Heart left ventricle (tissue), 16 donors: ENCODE measurements at regions not wholly inside any gene's neighbourhood (a gene's known extent, or its start where the extent isn't known, plus 50 kb on each side); places are given as distances from the start of the nearest gene placed in this dataset.

Experiments used
- ATAC-seq, 4 donors: fragments of 200-7000 bp; cut with Tn5 transposase; one replicate each; pipeline ENCODE4 v1.9.1; 2020 to 2022; ENCODE audit warnings: moderate library complexity in 4 of 4, mild to moderate bottlenecking in 3 of 4, moderate number of reproducible peaks in 1 of 4
- DNase-seq, 5 donors: peaks; one replicate each; pipeline ENCODE4 v3.0.0-alpha.2; 2020
- H3K27ac ChIP-seq, 12 donors: fragments of 200-600 bp; sonication (generic) in 4 of 12; one replicate each; pipeline versions ENCODE4 v1.5.0 to v1.8.0; 2016 to 2022; ENCODE audit warnings: mild to moderate bottlenecking in 2 of 12
- H3K27me3 ChIP-seq, 9 donors: fragments of 200-600 bp; sonication (generic) in 2 of 9; one replicate each; pipeline versions ENCODE4 v1.5.1 to v1.8.0; 2016 to 2022; ENCODE audit warnings: mild to moderate bottlenecking in 3 of 9
- H3K36me3 ChIP-seq, 9 donors: fragments of 200-600 bp; sonication (generic) in 2 of 9; one replicate each; pipeline versions ENCODE4 v1.5.0 to v1.8.0; 2018 to 2022; ENCODE audit warnings: mild to moderate bottlenecking in 2 of 9
- H3K4me1 ChIP-seq, 12 donors: fragments of 200-600 bp; sonication (generic) in 4 of 12; one replicate each; pipeline versions ENCODE4 v1.5.0 to v1.8.0; 2016 to 2022; ENCODE audit warnings: mild to moderate bottlenecking in 3 of 12
- H3K4me3 ChIP-seq, 12 donors: fragments of 200-600 bp; sonication (generic) in 4 of 12; one replicate each; pipeline versions ENCODE4 v1.5.0 to v1.8.0; 2017 to 2022; ENCODE audit warnings: mild to moderate bottlenecking in 9 of 12, moderate library complexity in 4 of 12
- H3K9me3 ChIP-seq, 12 donors: fragments of 200-600 bp; sonication (generic) in 4 of 12; one replicate each; pipeline versions ENCODE4 v1.5.0 to v1.8.0; 2016 to 2022; ENCODE audit warnings: mild to moderate bottlenecking in 1 of 12
- CTCF ChIP-seq, 12 donors: fragments of 200-600 bp; sonication (generic) in 4 of 12; IDR thresholded peaks; one replicate each; pipeline versions ENCODE4 v1.5.0 to v1.8.0; 2018 to 2022; ENCODE audit warnings: antibody characterized with exemption in 12 of 12, mild to moderate bottlenecking in 5 of 12
- POLR2A ChIP-seq, 2 donors: fragments of 450-650 bp; IDR thresholded peaks; one replicate each; pipeline ENCODE4 v1.6.1; 2017; ENCODE audit warnings: antibody characterized with exemption in 2 of 2, mild to moderate bottlenecking in 2 of 2, moderate library complexity in 2 of 2
- WGBS, 4 donors: extraction: QIAGEN DNeasy Blood & Tissue Kit in 2 of 4; methylation state at CpG; one replicate each; pipeline versions ENCODE4 v1.1.5 to v1.1.7; 2013 to 2018; 5-methylcytosine and 5-hydroxymethylcytosine counted together
- intact Hi-C, 10 donors: fragments of 100-400 bp; cut with DNase I; formaldehyde crosslinking; loops; one replicate each; pipeline versions ENCODE4 v1.11.1 to v1.14.2; 2022
- donor health status: ischemic (EF 13 %, LVEDD 7.1; RV severe dilation, severe dysfunction).
- donor health status: healthy with polysubstance abuse.
- donor health status: DM: no; HTN: yes; CAD: no.
- donor health status: DM: no; HTN: no; CAD: no.
- donor health status: ischemic (EF 25% LVEDD 6.9; RV normal size, moderate dysfunction).
- donor health status: ischemic (EF 25% LVEDD 5.7; RV mildly dilated, moderate dysfunction).
- donor health status: healthy.
- donor health status: DM: yes; HTN: yes; CAD: no.
- donor health status: ischemic (EF 35%, LVEDD 5.7; RV mildly dilated, moderate dysfunction).
- donor health status: nonischemic (EF 11% LVEDD 7.7; RV severe dilation, severe dysfunction).
- donor health status: DM: yes; HTN: yes; CAD: no.
- donor health status: PGD.
- donor health status: ischemic (EF 29% LVEDD 5.4; RV normal size, mild dysfunction).
- donor health status: nonischemic (EF 23%, LVEDD 6.1; RV moderate dilation, normal function).

- no peaks in the 10 kb centered on the region for H3K27me3 ChIP-seq
- no peak for ATAC-seq
- H3K27ac ChIP-seq, result peak overlapping the region in 5 of 12 donors; percentile 1 to 73 (median 54)
- peaks cover 4 to 60% (median 30%) of the 10 kb centered on the region in 12 donors for H3K4me1 ChIP-seq
- no peak for DNase-seq
- H3K9me3 ChIP-seq, result no peaks in the 10 kb centered on the region
- H3K36me3 ChIP-seq, result no peaks in the 10 kb centered on the region
- no peak for TF ChIP-seq CTCF (IDR thresholded peaks at IDR 0.05)
- no peak for TF ChIP-seq POLR2A (IDR thresholded peaks at IDR 0.05)
- 55 to 97% (median 95%) methylated on average over 1 of the region's 1 CpG for WGBS, 4 donors
- no peak overlapping the region for H3K4me3 ChIP-seq
- intact Hi-C loops, result loop anchor here in 2 of 10 donors (5.0 to 10.0 kb wide), 2 partner anchors 291 to 471 kb away; partner anchors contain the start of gene ZMIZ1 (in 1 of the 2)
Observed at GRCh38 chr10:78775891-78776290, 292.9 kb upstream of the ZMIZ1 start.

GRCh38 chr10:78776756-78777155, 292.0 kb upstream of the ZMIZ1 start:
- no peaks in the 10 kb centered on the region for H3K27me3 ChIP-seq
- TF ChIP-seq CTCF (IDR thresholded peaks at IDR 0.05), result no peak
- TF ChIP-seq POLR2A (IDR thresholded peaks at IDR 0.05), result no peak
- peak overlapping the region in 11 of 12 donors; percentile 57 to 88 (median 78) for H3K27ac ChIP-seq
- peak in 1 of 5 donors; percentile 7 for DNase-seq
- intact Hi-C loops, result loop anchor here in 2 of 10 donors (5.0 to 10.0 kb wide), 2 partner anchors 291 to 472 kb away; partner anchors contain the start of gene ZMIZ1 (in 1 of the 2)
- peaks cover 4 to 57% (median 29%) of the 10 kb centered on the region in 12 donors for H3K4me1 ChIP-seq
- WGBS, 4 donors, result 77 to 83% (median 80%) methylated on average over 6 of the region's 6 CpGs
- no peaks in the 10 kb centered on the region for H3K9me3 ChIP-seq
- no peaks in the 10 kb centered on the region for H3K36me3 ChIP-seq
- ATAC-seq, result no peak
- H3K4me3 ChIP-seq, result no peak overlapping the region

GRCh38 chr10:78777466-78777865, 291.3 kb upstream of the ZMIZ1 start:
- intact Hi-C loops, result loop anchor here in 2 of 10 donors (5.0 to 10.0 kb wide), 2 partner anchors 290 to 473 kb away; partner anchors contain the start of gene ZMIZ1 (in 1 of the 2)
- DNase-seq (peak in 4 of 5 donors; percentile 66 to 83 (median 74)), ATAC-seq (peak; percentile 80 to 84 (median 82))
- TF ChIP-seq POLR2A (IDR thresholded peaks at IDR 0.05), result no peak
- TF ChIP-seq CTCF (IDR thresholded peaks at IDR 0.05), result no peak
- H3K27ac ChIP-seq, result peak overlapping the region; percentile 37 to 88 (median 77)
- no peaks in the 10 kb centered on the region for H3K9me3 ChIP-seq
- H3K4me1 ChIP-seq, result peaks cover 4 to 50% (median 26%) of the 10 kb centered on the region in 12 donors
- 19 to 24% (median 22%) methylated on average over 5 of the region's 5 CpGs for WGBS, 4 donors
- no peaks in the 10 kb centered on the region for H3K36me3 ChIP-seq
- H3K27me3 ChIP-seq, result no peaks in the 10 kb centered on the region
- no peak overlapping the region for H3K4me3 ChIP-seq

GRCh38 chr10:78777867-78778266, 290.9 kb upstream of the ZMIZ1 start:
- Histone ChIP-seq H3K36me3 (no peaks in the 10 kb centered on the region), H3K4me1 (peaks cover 4 to 49% (median 26%) of the 10 kb centered on the region in 12 donors), H3K27me3 (no peaks in the 10 kb centered on the region), H3K9me3 (peaks cover 0 to 2% (median 0%) of the 10 kb centered on the region in 12 donors), H3K4me3 (no peak overlapping the region), H3K27ac (peak overlapping the region; percentile 37 to 88 (median 77))
- intact Hi-C loops, result loop anchor here in 2 of 10 donors (5.0 to 10.0 kb wide), 2 partner anchors 289 to 473 kb away; partner anchors contain the start of gene ZMIZ1 (in 1 of the 2)
- no peak for TF ChIP-seq POLR2A (IDR thresholded peaks at IDR 0.05)
- TF ChIP-seq CTCF (IDR thresholded peaks at IDR 0.05), result no peak
- 66 to 78% (median 71%) methylated on average over 3 to 5 of the region's 5 CpGs for WGBS, 4 donors
- DNase-seq (peak in 2 of 5 donors; percentile 47 to 48), ATAC-seq (peak; percentile 5 to 44 (median 30))
